Hepatocyte (in vitro differentiated cells): ENCODE measurements at regions not wholly inside any gene's neighbourhood (a gene's known extent, or its start where the extent isn't known, plus 50 kb on each side); places are given as distances from the start of the nearest gene placed in this dataset.

ENCODE experiments used
- DNase-seq: peaks from one replicate; pipeline ENCODE4 v3.0.0-alpha.2; 2016; ENCODE audit warnings: low spot score
- H2AFZ ChIP-seq: fragments of 200-600 bp; sonication (generic); 2 replicates; pipeline ENCODE4 v1.6.0; 2016; ENCODE audit warnings: antibody characterized with exemption, mild to moderate bottlenecking
- H3K27ac ChIP-seq: fragments of 200-600 bp; sonication (generic); 2 replicates; pipeline ENCODE4 v1.5.1; 2016; ENCODE audit warnings: mild to moderate bottlenecking
- H3K27me3 ChIP-seq: fragments of 200-600 bp; sonication (generic); 2 replicates; pipeline ENCODE4 v1.6.1; 2016
- H3K36me3 ChIP-seq: fragments of 200-600 bp; sonication (generic); replicated peaks from 2 replicates; pipeline ENCODE4 v1.5.1; 2016; ENCODE audit warnings: low read depth; ENCODE audit not compliant: insufficient read depth
- H3K4me1 ChIP-seq: fragments of 200-600 bp; sonication (generic); 2 replicates; pipeline ENCODE4 v1.5.1; 2016; ENCODE audit warnings: mild to moderate bottlenecking, moderate library complexity; ENCODE audit not compliant: insufficient read depth
- H3K4me2 ChIP-seq: fragments of 200-600 bp; sonication (generic); 2 replicates; pipeline ENCODE4 v1.6.0; 2016
- H3K4me3 ChIP-seq: fragments of 200-600 bp; sonication (generic); 2 replicates; pipeline ENCODE4 v1.5.1; 2016; ENCODE audit warnings: mild to moderate bottlenecking
- H3K79me2 ChIP-seq: fragments of 200-600 bp; sonication (generic); 2 replicates; pipeline ENCODE4 v1.6.0; 2017; ENCODE audit warnings: mild to moderate bottlenecking
- H3K9me2 ChIP-seq: fragments of 200-600 bp; sonication (generic); replicated peaks from 2 replicates; pipeline ENCODE4 v1.6.0; 2017; ENCODE audit warnings: mild to moderate bottlenecking; ENCODE audit not compliant: insufficient read depth
- H3K9me3 ChIP-seq: fragments of 200-600 bp; sonication (generic); 2 replicates; pipeline ENCODE4 v1.5.1; 2016; ENCODE audit warnings: low read depth, mild to moderate bottlenecking
- H4K20me1 ChIP-seq: fragments of 200-600 bp; sonication (generic); 2 replicates; pipeline ENCODE4 v1.6.0; 2016; ENCODE audit warnings: mild to moderate bottlenecking; ENCODE audit not compliant: insufficient read depth, poor library complexity, severe bottlenecking
- CTCF ChIP-seq: fragments of 200-600 bp; sonication (generic); IDR thresholded peaks from 2 replicates; pipeline ENCODE4 v1.5.1; 2016; ENCODE audit warnings: antibody characterized with exemption, mild to moderate bottlenecking; ENCODE audit not compliant: poor library complexity
- EZH2 ChIP-seq: fragments of 200-600 bp; sonication (generic); IDR thresholded peaks from 2 replicates; pipeline ENCODE4 v1.6.1; 2016; ENCODE audit warnings: antibody characterized with exemption, mild to moderate bottlenecking, borderline replicate concordance
- EZH2phosphoT487 ChIP-seq: fragments of 200-600 bp; sonication (generic); IDR thresholded peaks from one replicate; pipeline ENCODE4 v1.6.1; 2018; ENCODE audit warnings: antibody characterized with exemption, mild to moderate bottlenecking, low read depth, moderate library complexity; ENCODE audit not compliant: unreplicated experiment, severe bottlenecking
- WGBS: methylation state at CpG from one replicate; pipeline ENCODE4 v1.1.6; 2016; ENCODE audit warnings: low lambda C conversion rate; ENCODE audit errors: missing lambda C conversion rate; 5-methylcytosine and 5-hydroxymethylcytosine counted together

- H3K4me1 ChIP-seq, result no peaks in the 10 kb centered on the region
- no peaks in the 10 kb centered on the region for H3K9me3 ChIP-seq
- WGBS, result 87% methylated on average over 18 of the region's 18 CpGs
- no peak overlapping the region for H3K4me2 ChIP-seq
- no peaks in the 10 kb centered on the region for H4K20me1 ChIP-seq
- no peaks in the 10 kb centered on the region for H3K9me2 ChIP-seq
- no peak for DNase-seq
- no peak overlapping the region for H3K27ac ChIP-seq
- no peaks in the 10 kb centered on the region for H3K36me3 ChIP-seq
- no peaks in the 10 kb centered on the region for H3K27me3 ChIP-seq
- H2AFZ ChIP-seq, result no peak overlapping the region
- no peaks in the 10 kb centered on the region for H3K79me2 ChIP-seq
- H3K4me3 ChIP-seq, result no peak overlapping the region
- TF ChIP-seq EZH2phosphoT487, result no peak
- no peak for TF ChIP-seq CTCF
Measured at GRCh38 chr6:51025082-51025777, 206.6 kb downstream of the TFAP2B start.

- no peak for TF ChIP-seq EZH2
- no peak for TF ChIP-seq EZH2phosphoT487
- no peak for TF ChIP-seq CTCF
- Histone ChIP-seq H3K4me1 (no peaks in the 10 kb centered on the region), H3K4me3 (no peak overlapping the region), H3K9me2 (no peaks in the 10 kb centered on the region), H3K4me2 (no peak overlapping the region), H4K20me1 (no peaks in the 10 kb centered on the region), H2AFZ (no peak overlapping the region), H3K36me3 (no peaks in the 10 kb centered on the region), H3K9me3 (no peaks in the 10 kb centered on the region), H3K27me3 (no peaks in the 10 kb centered on the region), H3K79me2 (no peaks in the 10 kb centered on the region), H3K27ac (no peak overlapping the region)
- DNase-seq, result no peak
- 77% methylated on average over 5 of the region's 5 CpGs for WGBS
Measured at GRCh38 chr6:51027283-51028065, 208.8 kb downstream of the TFAP2B start.

GRCh38 chr6:51028276-51028675, 209.6 kb downstream of the TFAP2B start:
- Histone ChIP-seq H3K27ac (no peak overlapping the region), H3K27me3 (no peaks in the 10 kb centered on the region), H2AFZ (no peak overlapping the region), H4K20me1 (no peaks in the 10 kb centered on the region), H3K79me2 (no peaks in the 10 kb centered on the region), H3K4me2 (no peak overlapping the region), H3K4me3 (no peak overlapping the region), H3K36me3 (no peaks in the 10 kb centered on the region), H3K9me3 (no peaks in the 10 kb centered on the region), H3K9me2 (no peaks in the 10 kb centered on the region), H3K4me1 (no peaks in the 10 kb centered on the region)
- TF ChIP-seq CTCF (no peak), EZH2phosphoT487 (no peak), EZH2 (no peak)
- WGBS, result 62% methylated on average over 1 of the region's 1 CpG
- DNase-seq, result no peak
